Lung (tissue), 11 donors: ENCODE measurements at regions not wholly inside any gene's neighbourhood (a gene's known extent, or its start where the extent isn't known, plus 50 kb on each side); places are given as distances from the start of the nearest gene placed in this dataset.

Source experiments
- ATAC-seq: fragments of 200-7000 bp; cut with Tn5 transposase; one replicate; pipeline ENCODE4 v1.9.1; 2020; ENCODE audit warnings: moderate number of reproducible peaks; ENCODE audit not compliant: insufficient read depth, low FRiP score
- DNase-seq, 3 donors: peaks; one replicate each; pipeline ENCODE4 v3.0.0-alpha.2; 2013 to 2017
- H3K27ac ChIP-seq, 2 donors: one replicate each; pipeline ENCODE4 v1.5.1; 2013; ENCODE audit warnings: mild to moderate bottlenecking in 2 of 2, moderate library complexity in 2 of 2, control low read depth in 1 of 2, inconsistent platforms in 1 of 2, low read depth in 1 of 2, low read length in 1 of 2
- H3K27me3 ChIP-seq, 3 donors: one replicate each; pipeline ENCODE4 v1.5.1; 2013; ENCODE audit warnings: low read length in 2 of 3; ENCODE audit not compliant: control insufficient read depth in 3 of 3, insufficient read depth in 3 of 3
- H3K36me3 ChIP-seq, 4 donors: one replicate each; pipeline ENCODE4 v1.5.1; 2013; ENCODE audit warnings: low read length in 4 of 4, mild to moderate bottlenecking in 1 of 4, moderate library complexity in 1 of 4; ENCODE audit not compliant: control insufficient read depth in 4 of 4, insufficient read depth in 4 of 4
- H3K4me1 ChIP-seq, 5 donors: one replicate each; pipeline ENCODE4 v1.5.1; 2013; ENCODE audit warnings: low read length in 5 of 5, mild to moderate bottlenecking in 2 of 5, moderate library complexity in 1 of 5; ENCODE audit not compliant: control insufficient read depth in 5 of 5, insufficient read depth in 5 of 5
- H3K4me3 ChIP-seq: one replicate; pipeline ENCODE4 v1.5.1; 2013; ENCODE audit warnings: mild to moderate bottlenecking, control low read depth, moderate library complexity
- H3K9ac ChIP-seq, 2 donors: one replicate each; pipeline ENCODE4 v1.5.1; 2013; ENCODE audit warnings: low read length in 2 of 2, control low read depth in 1 of 2; ENCODE audit not compliant: insufficient read depth in 1 of 2
- H3K9me3 ChIP-seq, 4 donors: one replicate each; pipeline ENCODE4 v1.5.1; 2013; ENCODE audit warnings: low read length in 3 of 4, mild to moderate bottlenecking in 1 of 4, moderate library complexity in 1 of 4; ENCODE audit not compliant: control insufficient read depth in 4 of 4, insufficient read depth in 3 of 4
- CTCF ChIP-seq: IDR thresholded peaks from 2 replicates; pipeline ENCODE4 v1.5.1; 2012; ENCODE audit warnings: mild to moderate bottlenecking; ENCODE audit errors: control extremely low read depth, extremely low read depth
- WGBS, 2 donors: extraction: QIAGEN DNeasy Blood & Tissue Kit; methylation state at CpG; one replicate each; pipeline ENCODE4 v1.1.7; 2013; 5-methylcytosine and 5-hydroxymethylcytosine counted together
- donor health status: control.
- donor health status: control.
- donor health status: Bipolar disorder and iron deficiency.
- donor health status: healthy.
- donor health status: DM: yes; HTN: yes; CAD: no.

GRCh38 chrY:16486696-16487215 is 1393.3 kb downstream of the CDY2B start:
- ATAC-seq (no peak), DNase-seq (no peak)
- Histone ChIP-seq H3K9me3 (no peaks in the 10 kb centered on the region), H3K4me3 (no peak overlapping the region), H3K27ac (no peak overlapping the region), H3K36me3 (no peaks in the 10 kb centered on the region), H3K9ac (no peak overlapping the region), H3K4me1 (no peaks in the 10 kb centered on the region), H3K27me3 (no peaks in the 10 kb centered on the region)
- WGBS, 2 donors, result 78% methylated on average over 2 of the region's 2 CpGs; no CpG with 5 or more reads in 1 of the 2 donors
- no peak for TF ChIP-seq CTCF

- ATAC-seq (no peak), DNase-seq (no peak)
- Histone ChIP-seq H3K4me1 (no peaks in the 10 kb centered on the region), H3K36me3 (no peaks in the 10 kb centered on the region), H3K9me3 (no peaks in the 10 kb centered on the region), H3K27ac (no peak overlapping the region), H3K9ac (no peak overlapping the region), H3K27me3 (no peaks in the 10 kb centered on the region), H3K4me3 (no peak overlapping the region)
- TF ChIP-seq CTCF, result no peak
Observed at GRCh38 chrY:16480031-16480430, 1400.0 kb downstream of the CDY2B start.

GRCh38 chrY:16474053-16474452 is 1406.0 kb downstream of the CDY2B start:
- TF ChIP-seq CTCF, result no peak
- Histone ChIP-seq H3K27me3 (no peaks in the 10 kb centered on the region), H3K36me3 (no peaks in the 10 kb centered on the region), H3K27ac (no peak overlapping the region), H3K9ac (no peak overlapping the region), H3K4me1 (no peaks in the 10 kb centered on the region), H3K4me3 (no peak overlapping the region), H3K9me3 (no peaks in the 10 kb centered on the region)
- no peak for ATAC-seq
- 78% methylated on average over 2 of the region's 2 CpGs; no CpG with 5 or more reads in 1 of the 2 donors for WGBS, 2 donors
- DNase-seq, result no peak

- TF ChIP-seq CTCF, result no peak
- no peak overlapping the region for H3K9ac ChIP-seq
- 77% methylated on average over 2 of the region's 2 CpGs; no CpG with 5 or more reads in 1 of the 2 donors for WGBS, 2 donors
- ATAC-seq (no peak), DNase-seq (no peak)
- no peaks in the 10 kb centered on the region for H3K36me3 ChIP-seq
- no peaks in the 10 kb centered on the region for H3K27me3 ChIP-seq
- no peaks in the 10 kb centered on the region for H3K9me3 ChIP-seq
- no peak overlapping the region for H3K27ac ChIP-seq
- no peak overlapping the region for H3K4me3 ChIP-seq
- H3K4me1 ChIP-seq, result no peaks in the 10 kb centered on the region
Observed at GRCh38 chrY:16454799-16455198, 1425.2 kb downstream of the CDY2B start.
